H1 (cell line): ENCODE measurements at regions not wholly inside any gene's neighbourhood (a gene's known extent, or its start where the extent isn't known, plus 50 kb on each side); places are given as distances from the start of the nearest gene placed in this dataset.
A peak's percentile ranks its signal among the peaks of the same experiment; 100 is the strongest.

Experiments
- CTCF ChIA-PET: fragments of 300-600 bp; sonication (Branson Sonifier 250); formaldehyde crosslinking; loops from one replicate; lab custom pipeline; 2021; ENCODE audit not compliant: partially characterized antibody; lab: Charles Lee
- POLR2A ChIA-PET: fragments of 300-600 bp; sonication (Branson Sonifier 250); formaldehyde crosslinking; loops from one replicate; lab custom pipeline; 2021; ENCODE audit warnings: inconsistent platforms; ENCODE audit not compliant: partially characterized antibody; lab: Charles Lee
- DNase-seq, 2 experiments: peaks; one replicate each; pipeline versions ENCODE4 v3.0.0 to v3.0.0-alpha.2; 2010 to 2022; ENCODE audit warnings: low spot score in 2 of 2, low read depth in 1 of 2, mixed read lengths in 1 of 2
- FAIRE-seq: peaks from 2 replicates; lab custom pipeline; 2011; peaks lifted over from hg19 to GRCh38; lab: Jason Lieb, UNC
- H2AFZ ChIP-seq: 2 replicates; pipeline ENCODE4 v1.8.1; 2012; ENCODE audit warnings: low read length, inconsistent platforms
- H2AK5ac ChIP-seq: 2 replicates; pipeline ENCODE4 v1.6.1; 2013; ENCODE audit warnings: low read depth, low read length
- H2BK120ac ChIP-seq: replicated peaks from 2 replicates; pipeline ENCODE3; 2013; ENCODE audit warnings: low read depth, low read length, inconsistent platforms
- H2BK12ac ChIP-seq: 2 replicates; pipeline ENCODE4 v1.6.1; 2013; ENCODE audit warnings: low read depth, low read length
- H2BK15ac ChIP-seq: 2 replicates; pipeline ENCODE4 v1.6.1; 2013; ENCODE audit warnings: low read length
- H2BK20ac ChIP-seq: 2 replicates; pipeline ENCODE4 v1.6.1; 2013; ENCODE audit warnings: low read length
- H2BK5ac ChIP-seq: 2 replicates; pipeline ENCODE4 v1.6.1; 2013; ENCODE audit warnings: low read depth, low read length
- H3K14ac ChIP-seq: 2 replicates; pipeline ENCODE4 v1.6.1; 2013; ENCODE audit warnings: inconsistent platforms; ENCODE audit not compliant: insufficient read length
- H3K18ac ChIP-seq: 2 replicates; pipeline ENCODE4 v1.6.1; 2013; ENCODE audit warnings: low read length; ENCODE audit errors: extremely low read depth
- H3K23ac ChIP-seq: 2 replicates; pipeline ENCODE4 v1.6.1; 2013; ENCODE audit warnings: inconsistent platforms; ENCODE audit not compliant: insufficient read length
- H3K23me2 ChIP-seq: 2 replicates; pipeline ENCODE4 v1.6.1; 2013; ENCODE audit warnings: low read depth, low read length
- H3K27ac ChIP-seq: 2 replicates; pipeline ENCODE4 v1.6.1; 2011; ENCODE audit warnings: low read depth, low read length, inconsistent platforms
- H3K27me3 ChIP-seq, 4 experiments: replicated peaks in 1 of 4; 1 replicate in 1 of 4; 2 replicates in 3 of 4; pipeline versions ENCODE4 v1.6.1 to v1.8.1; 2011 to 2013; ENCODE audit warnings: low read length in 3 of 4, mild to moderate bottlenecking in 3 of 4, inconsistent platforms in 2 of 4, mixed read lengths in 2 of 4, moderate library complexity in 1 of 4; ENCODE audit not compliant: control insufficient read depth in 3 of 4, insufficient read depth in 3 of 4; ENCODE audit errors: extremely low read depth in 1 of 4
- H3K36me3 ChIP-seq, 4 experiments: 2 replicates each; pipeline versions ENCODE4 v1.6.1 to v1.8.1; 2011 to 2013; ENCODE audit warnings: mild to moderate bottlenecking in 4 of 4, low read length in 3 of 4, moderate library complexity in 2 of 4, control low read depth in 1 of 4, inconsistent platforms in 1 of 4; ENCODE audit not compliant: insufficient read depth in 4 of 4, control insufficient read depth in 2 of 4
- H3K4ac ChIP-seq: replicated peaks from 2 replicates; pipeline ENCODE3; 2013; ENCODE audit warnings: low read length, low read depth, mixed read lengths, inconsistent platforms; ENCODE audit not compliant: insufficient read length
- H3K4me1 ChIP-seq, 4 experiments: replicated peaks in 1 of 4; 1 replicate in 1 of 4; 2 replicates in 3 of 4; pipeline versions ENCODE4 v1.6.1 to v1.8.1; 2011 to 2013; ENCODE audit warnings: low read length in 3 of 4, inconsistent platforms in 2 of 4, mixed read lengths in 1 of 4; ENCODE audit not compliant: insufficient read depth in 4 of 4, control insufficient read depth in 3 of 4
- H3K4me2 ChIP-seq, 2 experiments: 2 replicates each; pipeline versions ENCODE4 v1.6.1 to v1.8.1; 2011 to 2013; ENCODE audit warnings: low read depth in 2 of 2, low read length in 2 of 2, control low read depth in 1 of 2, inconsistent platforms in 1 of 2, mild to moderate bottlenecking in 1 of 2; ENCODE audit not compliant: insufficient read depth in 1 of 2
- H3K4me3 ChIP-seq, 4 experiments: fragments of 200-600, 300-600 bp in 1 of 4; sonication (generic), shearing (Covaris generic), sonication (Bioruptor Twin) in 1 of 4; 2 replicates each; pipeline versions ENCODE4 v1.5.1 to v1.8.1; 2011 to 2016; ENCODE audit warnings: low read length in 4 of 4, low read depth in 3 of 4, control low read depth in 2 of 4, inconsistent platforms in 2 of 4, mild to moderate bottlenecking in 2 of 4, mixed read lengths in 1 of 4, moderate library complexity in 1 of 4; ENCODE audit not compliant: insufficient read depth in 2 of 4; ENCODE audit errors: extremely low read depth in 1 of 4
- H3K56ac ChIP-seq: replicated peaks from 2 replicates; pipeline ENCODE3; 2013; ENCODE audit warnings: low read depth, mild to moderate bottlenecking, mixed read lengths, low read length, inconsistent platforms; ENCODE audit not compliant: insufficient read length
- H3K79me1 ChIP-seq: 2 replicates; pipeline ENCODE4 v1.6.1; 2013; ENCODE audit warnings: low read depth, low read length, control low read depth
- H3K79me2 ChIP-seq, 2 experiments: 2 replicates each; pipeline versions ENCODE4 v1.6.1 to v1.8.1; 2012 to 2013; ENCODE audit warnings: low read length in 2 of 2, mild to moderate bottlenecking in 2 of 2, inconsistent platforms in 1 of 2; ENCODE audit not compliant: insufficient read depth in 2 of 2, control insufficient read depth in 1 of 2
- H3K9ac ChIP-seq, 4 experiments: replicated peaks in 1 of 4; 1 replicate in 1 of 4; 2 replicates in 3 of 4; pipeline versions ENCODE4 v1.6.1 to v1.8.1; 2011 to 2013; ENCODE audit warnings: low read depth in 3 of 4, low read length in 3 of 4, control low read depth in 2 of 4, mild to moderate bottlenecking in 2 of 4, moderate library complexity in 2 of 4, inconsistent platforms in 1 of 4; ENCODE audit errors: extremely low read depth in 1 of 4
- H3K9me3 ChIP-seq, 2 experiments: 2 replicates each; pipeline versions ENCODE4 v1.6.1 to v1.8.1; 2012 to 2013; ENCODE audit warnings: mild to moderate bottlenecking in 2 of 2, moderate library complexity in 2 of 2, control low read depth in 1 of 2, inconsistent platforms in 1 of 2, low read depth in 1 of 2, low read length in 1 of 2, mixed read lengths in 1 of 2; ENCODE audit not compliant: insufficient read depth in 2 of 2
- H4K20me1 ChIP-seq, 2 experiments: replicated peaks in 1 of 2; 2 replicates each; pipeline versions ENCODE3 to v1.8.1; 2011 to 2013; ENCODE audit warnings: inconsistent platforms in 2 of 2, low read length in 2 of 2, mild to moderate bottlenecking in 1 of 2; ENCODE audit not compliant: insufficient read depth in 2 of 2, control insufficient read depth in 1 of 2
- H4K5ac ChIP-seq: 2 replicates; pipeline ENCODE4 v1.6.1; 2013; ENCODE audit warnings: low read length, low read depth, mixed read lengths, inconsistent platforms; ENCODE audit not compliant: insufficient read length
- H4K8ac ChIP-seq: 2 replicates; pipeline ENCODE4 v1.8.0; 2013; ENCODE audit warnings: mild to moderate bottlenecking, moderate library complexity, low read length, inconsistent platforms; ENCODE audit not compliant: insufficient read depth; ENCODE audit errors: extremely low read depth
- H4K91ac ChIP-seq: replicated peaks from 2 replicates; pipeline ENCODE3; 2013; ENCODE audit warnings: low read length, mixed read lengths, inconsistent platforms; ENCODE audit not compliant: insufficient read length
- CTCF ChIP-seq, 3 experiments: IDR thresholded peaks; 1 replicate in 2 of 3; 2 replicates in 1 of 3; pipeline versions ENCODE4 v1.5.1 to v1.6.1; 2011; ENCODE audit warnings: low read length in 3 of 3, mild to moderate bottlenecking in 3 of 3, inconsistent platforms in 2 of 3, low read depth in 1 of 3, moderate library complexity in 1 of 3; ENCODE audit not compliant: insufficient read depth in 1 of 3; ENCODE audit errors: control extremely low read depth in 1 of 3
- PHF8 ChIP-seq: fragments of 200-600 bp; sonication (generic); conservative IDR thresholded peaks from 2 replicates; pipeline ENCODE4 v1.7.1; 2012; ENCODE audit warnings: low read depth, mild to moderate bottlenecking, inconsistent platforms, low read length, moderate library complexity
- RAD21 ChIP-seq, 2 experiments: IDR thresholded peaks in 1 of 2; conservative IDR thresholded peaks in 1 of 2; 2 replicates each; pipeline ENCODE4 v1.6.1; 2011; ENCODE audit warnings: low read depth in 2 of 2, low read length in 2 of 2, improper control_type of control experiment in 1 of 2, inconsistent platforms in 1 of 2, mild to moderate bottlenecking in 1 of 2, moderate library complexity in 1 of 2
- USF2 ChIP-seq: IDR thresholded peaks from 2 replicates; pipeline ENCODE4 v1.6.1; 2011; ENCODE audit warnings: low read length, improper control_type of control experiment
- WGBS, 2 experiments: shearing (Covaris generic) in 1 of 2; methylation state at CpG; one replicate each; pipeline versions ENCODE4 v1.1.6 to v1.1.7; 2013 to 2015; ENCODE audit warnings: low lambda C conversion rate in 2 of 2, mixed read lengths in 2 of 2, inconsistent platforms in 1 of 2, low coverage in 1 of 2, missing lambda C conversion rate in 1 of 2; ENCODE audit not compliant: insufficient replicate concordance in 2 of 2, insufficient coverage in 1 of 2, insufficient read length in 1 of 2; ENCODE audit errors: extremely low coverage in 1 of 2, missing lambda C conversion rate in 1 of 2; 5-methylcytosine and 5-hydroxymethylcytosine counted together

- Histone ChIP-seq H4K91ac (no peak overlapping the region), H2BK15ac (no peak overlapping the region), H2BK12ac (no peak overlapping the region), H2AFZ (no peak overlapping the region), H4K5ac (no peak overlapping the region), H2BK120ac (no peak overlapping the region), H3K36me3 (no peaks in the 10 kb centered on the region; a peak in 1 of 8 replicates), H3K79me2 (no peaks in the 10 kb centered on the region), H3K14ac (no peak overlapping the region), H3K56ac (no peak overlapping the region), H4K20me1 (no peaks in the 10 kb centered on the region), H3K9me3 (no peaks in the 10 kb centered on the region; a peak in 1 of 4 replicates), H3K23ac (no peak overlapping the region), H4K8ac (no peak overlapping the region), H3K27me3 (no peaks in the 10 kb centered on the region), H3K4ac (no peak overlapping the region), H3K4me3 (no peak overlapping the region), H2AK5ac (no peak overlapping the region), H3K4me2 (no peak overlapping the region), H3K79me1 (no peaks in the 10 kb centered on the region), H3K18ac (no peak overlapping the region), H3K27ac (no peak overlapping the region), H3K4me1 (no peaks in the 10 kb centered on the region), H3K9ac (no peak overlapping the region), H2BK20ac (no peak overlapping the region), H2BK5ac (no peak overlapping the region), H3K23me2 (no peaks in the 10 kb centered on the region)
- 96% methylated on average over 6 of the region's 6 CpGs; no CpG with 5 or more reads in 1 of the 2 experiments for WGBS, 2 experiments
- DNase-seq (no peak), FAIRE-seq (no peak)
- no peak for TF ChIP-seq PHF8
- peak; percentile 36 to 41; a peak in 3 of 4 replicates for TF ChIP-seq RAD21 (IDR thresholded peaks at IDR 0.05 in 1 of 2, conservative IDR thresholded peaks at IDR 0.05 in 1 of 2; ENCODE audit: low read depth in 2 of 2, low read length in 2 of 2)
- TF ChIP-seq USF2, result no peak
- TF ChIP-seq CTCF (IDR thresholded peaks at IDR 0.05; ENCODE audit: control extremely low read depth in 1 of 3, insufficient read depth in 1 of 3, low read depth in 1 of 3, low read length in 3 of 3), result peak; percentile 34 to 42 (median 41)
- POLR2A ChIA-PET, result interaction anchor here (1.0 kb wide), 1 partner anchor 67 kb away, joined by 3 read pairs; no protein-coding TSS in a partner anchor
- CTCF ChIA-PET, result interaction anchor here (0.8 to 4.1 kb wide), 8 partner anchors 10 to 340 kb away, joined by 3 to 20 read pairs (median 4); no protein-coding TSS in a partner anchor
Measured at GRCh38 chr4:22336822-22337221, 179.0 kb downstream of the ADGRA3 start.
